SK-N-SH (cell line): ENCODE measurements at regions not wholly inside any gene's neighbourhood (a gene's known extent, or its start where the extent isn't known, plus 50 kb on each side); places are given as distances from the start of the nearest gene placed in this dataset.

ENCODE experiments used
- CTCF ChIA-PET: fragments of 300-600, 350-600 bp; formaldehyde crosslinking; extraction: SDS; loops from one replicate; lab custom pipeline; 2021; lab: Yijun Ruan, JAX
- POLR2A ChIA-PET: fragments of 350-600 bp; sonication (Branson Sonifier 250); formaldehyde crosslinking; extraction: SDS; loops from one replicate; lab custom pipeline; 2020; ENCODE audit warnings: antibody characterized with exemption, inconsistent platforms; lab: Yijun Ruan, JAX
- DNase-seq: peaks from one replicate; pipeline ENCODE4 v3.0.0; 2012
- H2AFZ ChIP-seq: fragments of 200-600 bp; sonication (generic); 2 replicates; pipeline ENCODE4 v1.8.1; 2016; ENCODE audit warnings: antibody characterized with exemption, mild to moderate bottlenecking, low read depth
- H3F3A ChIP-seq: fragments of 200-600 bp; sonication (generic); replicated peaks from 2 replicates; pipeline ENCODE3; 2016; ENCODE audit warnings: antibody characterized with exemption, mild to moderate bottlenecking; ENCODE audit not compliant: insufficient read depth
- H3K27ac ChIP-seq, 2 experiments: fragments of 200-500 bp in 1 of 2; fragments of 200-600 bp in 1 of 2; sonication (Bioruptor generic) in 1 of 2; sonication (generic), shearing (Covaris generic) in 1 of 2; 2 replicates each; pipeline versions ENCODE4 v1.5.1 to v1.6.1; 2014 to 2016; ENCODE audit warnings: low read depth in 2 of 2, inconsistent platforms in 1 of 2, low read length in 1 of 2, mild to moderate bottlenecking in 1 of 2, mixed read lengths in 1 of 2
- H3K27me3 ChIP-seq: fragments of 200-600 bp; sonication (generic), shearing (Covaris generic); 2 replicates; pipeline ENCODE4 v1.6.1; 2016; ENCODE audit warnings: mixed run types; ENCODE audit not compliant: insufficient read depth
- H3K36me3 ChIP-seq, 2 experiments: fragments of 200-500 bp in 1 of 2; fragments of 200-600 bp in 1 of 2; sonication (Bioruptor generic) in 1 of 2; sonication (generic) in 1 of 2; replicated peaks in 1 of 2; 2 replicates each; pipeline versions ENCODE3 to v1.5.1; 2014 to 2016; ENCODE audit warnings: low read length in 1 of 2, mild to moderate bottlenecking in 1 of 2; ENCODE audit not compliant: insufficient read depth in 2 of 2, control insufficient read depth in 1 of 2
- H3K4me1 ChIP-seq, 2 experiments: fragments of 200-500 bp in 1 of 2; fragments of 200-600 bp in 1 of 2; sonication (Bioruptor generic) in 1 of 2; sonication (generic), shearing (Covaris generic) in 1 of 2; 2 replicates each; pipeline versions ENCODE4 v1.5.1 to v1.6.1; 2014 to 2016; ENCODE audit warnings: low read depth in 1 of 2, low read length in 1 of 2, mixed run types in 1 of 2; ENCODE audit not compliant: insufficient read depth in 2 of 2, control insufficient read depth in 1 of 2
- H3K4me2 ChIP-seq: fragments of 200-600 bp; sonication (generic), shearing (Covaris generic); 2 replicates; pipeline ENCODE4 v1.6.1; 2017; ENCODE audit warnings: mixed run types
- H3K4me3 ChIP-seq, 2 experiments: fragments of 200-500 bp in 1 of 2; fragments of 200-600 bp in 1 of 2; sonication (Bioruptor generic) in 1 of 2; sonication (generic), shearing (Covaris generic) in 1 of 2; 2 replicates each; pipeline versions ENCODE4 v1.5.1 to v1.8.1; 2014 to 2016; ENCODE audit warnings: low read depth in 2 of 2, inconsistent platforms in 1 of 2, low read length in 1 of 2, mild to moderate bottlenecking in 1 of 2, mixed read lengths in 1 of 2, moderate library complexity in 1 of 2
- H3K79me2 ChIP-seq: fragments of 200-600 bp; sonication (generic); 2 replicates; pipeline ENCODE4 v1.8.1; 2017; ENCODE audit warnings: mild to moderate bottlenecking; ENCODE audit not compliant: insufficient read depth
- H3K9ac ChIP-seq: fragments of 200-600 bp; sonication (generic); 2 replicates; pipeline ENCODE4 v1.6.1; 2017; ENCODE audit warnings: mixed run types
- H3K9me2 ChIP-seq: fragments of 200-600 bp; sonication (generic); 2 replicates; pipeline ENCODE4 v1.6.1; 2017; ENCODE audit warnings: mixed run types
- H3K9me3 ChIP-seq: fragments of 200-600 bp; sonication (generic); 2 replicates; pipeline ENCODE4 v1.6.1; 2017; ENCODE audit warnings: mixed run types, mild to moderate bottlenecking, moderate library complexity
- H4K20me1 ChIP-seq: fragments of 200-600 bp; sonication (generic); 2 replicates; pipeline ENCODE4 v1.6.1; 2017; ENCODE audit warnings: mild to moderate bottlenecking, mixed run types; ENCODE audit not compliant: insufficient read depth
- ELF1 ChIP-seq: IDR thresholded peaks from 2 replicates; pipeline ENCODE4 v1.4.0; 2012
- GABPA ChIP-seq: IDR thresholded peaks from 2 replicates; pipeline ENCODE4 v1.4.0; 2012; ENCODE audit warnings: low read depth, mild to moderate bottlenecking
- GATA2 ChIP-seq: sonication (generic); formaldehyde crosslinking; IDR thresholded peaks from 2 replicates; pipeline ENCODE4 v1.5.0; 2020; ENCODE audit warnings: mild to moderate bottlenecking, missing genetic modification reagents
- MXI1 ChIP-seq: IDR thresholded peaks from 2 replicates; pipeline ENCODE4 v1.6.1; 2012; ENCODE audit warnings: mild to moderate bottlenecking, low read depth, low read length, improper control_type of control experiment
- NFIC ChIP-seq: IDR thresholded peaks from 2 replicates; pipeline ENCODE4 v1.4.0; 2012; ENCODE audit warnings: borderline replicate concordance
- RFX5 ChIP-seq: IDR thresholded peaks from 2 replicates; pipeline ENCODE4 v1.6.1; 2012; ENCODE audit warnings: mild to moderate bottlenecking, improper control_type of control experiment, low read length
- SIN3A ChIP-seq: IDR thresholded peaks from 2 replicates; pipeline ENCODE4 v1.6.1; 2012; ENCODE audit warnings: low read depth, mild to moderate bottlenecking, low read length, moderate library complexity, borderline replicate concordance
- SMC3 ChIP-seq: IDR thresholded peaks from 2 replicates; pipeline ENCODE4 v1.6.1; 2012; ENCODE audit warnings: low read depth, low read length, improper control_type of control experiment
- TEAD4 ChIP-seq: IDR thresholded peaks from 2 replicates; pipeline ENCODE4 v1.4.0; 2012; ENCODE audit warnings: mild to moderate bottlenecking, borderline replicate concordance; ENCODE audit not compliant: insufficient read depth
- WGBS: methylation state at CpG from one replicate; pipeline ENCODE4 v1.1.6; 2017; ENCODE audit warnings: low lambda C conversion rate; 5-methylcytosine and 5-hydroxymethylcytosine counted together
- TF ChIP-seq, protein P1 (sequence below): IDR thresholded peaks from 2 replicates; pipeline ENCODE4 v1.4.0; 2012; ENCODE audit warnings: low read depth, borderline replicate concordance
- TF ChIP-seq, protein P2 (sequence below): fragments of 150-350 bp; IDR thresholded peaks from 2 replicates; pipeline ENCODE4 v1.6.1; 2017; ENCODE audit warnings: antibody characterized with exemption, low read length, low read depth, borderline replicate concordance

GRCh38 chr16:9644258-9644657 lies 538.0 kb downstream of the GRIN2A start:
- no peak for DNase-seq
- Histone ChIP-seq H3K9me2 (no peaks in the 10 kb centered on the region), H3F3A (no peaks in the 10 kb centered on the region), H4K20me1 (no peaks in the 10 kb centered on the region), H3K27me3 (no peaks in the 10 kb centered on the region), H3K79me2 (no peaks in the 10 kb centered on the region), H3K9me3 (peaks cover 6% of the 10 kb centered on the region; the same call in 1 of the 2 replicates), H3K4me3 (no peak overlapping the region), H2AFZ (no peak overlapping the region), H3K27ac (no peak overlapping the region), H3K9ac (no peak overlapping the region), H3K4me2 (no peak overlapping the region), H3K36me3 (no peaks in the 10 kb centered on the region), H3K4me1 (no peaks in the 10 kb centered on the region)
- ChIA-PET CTCF (interaction anchor here (0.9 to 2.0 kb wide), 3 partner anchors 10 to 538 kb away, joined by 3 to 5 read pairs (median 3); partner anchors contain the start of gene GRIN2A), POLR2A (no interaction called here)
- TF ChIP-seq, protein P1, sequence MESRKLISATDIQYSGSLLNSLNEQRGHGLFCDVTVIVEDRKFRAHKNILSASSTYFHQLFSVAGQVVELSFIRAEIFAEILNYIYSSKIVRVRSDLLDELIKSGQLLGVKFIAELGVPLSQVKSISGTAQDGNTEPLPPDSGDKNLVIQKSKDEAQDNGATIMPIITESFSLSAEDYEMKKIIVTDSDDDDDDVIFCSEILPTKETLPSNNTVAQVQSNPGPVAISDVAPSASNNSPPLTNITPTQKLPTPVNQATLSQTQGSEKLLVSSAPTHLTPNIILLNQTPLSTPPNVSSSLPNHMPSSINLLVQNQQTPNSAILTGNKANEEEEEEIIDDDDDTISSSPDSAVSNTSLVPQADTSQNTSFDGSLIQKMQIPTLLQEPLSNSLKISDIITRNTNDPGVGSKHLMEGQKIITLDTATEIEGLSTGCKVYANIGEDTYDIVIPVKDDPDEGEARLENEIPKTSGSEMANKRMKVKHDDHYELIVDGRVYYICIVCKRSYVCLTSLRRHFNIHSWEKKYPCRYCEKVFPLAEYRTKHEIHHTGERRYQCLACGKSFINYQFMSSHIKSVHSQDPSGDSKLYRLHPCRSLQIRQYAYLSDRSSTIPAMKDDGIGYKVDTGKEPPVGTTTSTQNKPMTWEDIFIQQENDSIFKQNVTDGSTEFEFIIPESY = no peak
- TF ChIP-seq SIN3A = no peak
- no peak for TF ChIP-seq MXI1
- 10% methylated on average over 3 of the region's 3 CpGs for WGBS

DNA sequence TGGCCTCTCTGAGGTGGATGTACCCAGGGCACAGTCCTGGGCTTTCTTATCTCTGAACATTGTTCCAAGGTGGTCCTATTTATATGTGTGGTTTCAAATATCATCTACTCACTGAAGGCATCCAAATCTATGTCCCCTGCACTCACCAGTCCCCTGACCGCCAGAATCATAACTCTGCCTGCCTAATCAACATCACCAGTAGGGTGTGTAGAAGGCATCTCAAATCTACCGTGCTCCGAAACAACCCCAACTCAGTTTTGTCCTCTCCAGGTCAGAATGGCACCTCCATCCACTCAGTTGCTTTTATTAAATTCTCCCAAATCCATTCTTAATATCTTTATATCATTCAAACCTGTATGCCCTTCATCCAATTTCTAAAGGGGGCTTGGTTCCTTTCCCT lies 536.3 kb downstream of the GRIN2A start:
- CTCF ChIA-PET = interaction anchor here (2.0 to 2.2 kb wide), 2 partner anchors 12 to 536 kb away, joined by 5 to 6 read pairs; partner anchors contain the start of gene GRIN2A
- Histone ChIP-seq H4K20me1 (no peaks in the 10 kb centered on the region), H3K4me1 (no peaks in the 10 kb centered on the region), H3K27me3 (no peaks in the 10 kb centered on the region), H3K27ac (no peak overlapping the region), H3K79me2 (no peaks in the 10 kb centered on the region), H3K9me2 (no peaks in the 10 kb centered on the region), H3K4me2 (no peak overlapping the region), H3K4me3 (no peak overlapping the region), H3K36me3 (no peaks in the 10 kb centered on the region), H2AFZ (no peak overlapping the region), H3F3A (no peaks in the 10 kb centered on the region), H3K9ac (no peak overlapping the region), H3K9me3 (peaks cover 6% of the 10 kb centered on the region; the same call in 1 of the 2 replicates)
- POLR2A ChIA-PET = no interaction called here
- WGBS = 25% methylated on average over 3 of the region's 3 CpGs
- TF ChIP-seq GATA2 (CRISPR knock-in tag) (no peak), ELF1 (no peak), NFIC (no peak), RFX5 (no peak), SMC3 (no peak), SIN3A (no peak), GABPA (no peak), TEAD4 (no peak)
- TF ChIP-seq, protein P1 = no peak
- TF ChIP-seq, protein P2, sequence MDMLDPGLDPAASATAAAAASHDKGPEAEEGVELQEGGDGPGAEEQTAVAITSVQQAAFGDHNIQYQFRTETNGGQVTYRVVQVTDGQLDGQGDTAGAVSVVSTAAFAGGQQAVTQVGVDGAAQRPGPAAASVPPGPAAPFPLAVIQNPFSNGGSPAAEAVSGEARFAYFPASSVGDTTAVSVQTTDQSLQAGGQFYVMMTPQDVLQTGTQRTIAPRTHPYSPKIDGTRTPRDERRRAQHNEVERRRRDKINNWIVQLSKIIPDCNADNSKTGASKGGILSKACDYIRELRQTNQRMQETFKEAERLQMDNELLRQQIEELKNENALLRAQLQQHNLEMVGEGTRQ = no peak
- no peak for DNase-seq
